MM.1S (cell line): ENCODE measurements at regions not wholly inside any gene's neighbourhood (a gene's known extent, or its start where the extent isn't known, plus 50 kb on each side); places are given as distances from the start of the nearest gene placed in this dataset.

Source experiments
- DNase-seq: peaks from one replicate; pipeline ENCODE4 v3.0.0-alpha.2; 2015
- H2AFZ ChIP-seq: fragments of 300-600 bp; sonication (generic); 2 replicates; pipeline ENCODE4 v1.6.0; 2016; ENCODE audit warnings: antibody characterized with exemption, low read length
- H3F3A ChIP-seq: fragments of 300-600 bp; sonication (generic); 2 replicates; pipeline ENCODE4 v1.6.1; 2016; ENCODE audit warnings: mild to moderate bottlenecking, antibody characterized with exemption, low read length, moderate library complexity, mixed read lengths; ENCODE audit not compliant: insufficient read depth
- H3K27ac ChIP-seq: fragments of 300-600 bp; sonication (generic); 2 replicates; pipeline ENCODE4 v1.5.1; 2016; ENCODE audit warnings: mild to moderate bottlenecking, low read length
- H3K27me3 ChIP-seq: fragments of 300-600 bp; sonication (generic); replicated peaks from 2 replicates; pipeline ENCODE4 v1.6.0; 2016; ENCODE audit warnings: low read length; ENCODE audit not compliant: insufficient read depth
- H3K36me3 ChIP-seq: fragments of 300-600 bp; sonication (generic); replicated peaks from 2 replicates; pipeline ENCODE4 v1.6.1; 2016; ENCODE audit warnings: mild to moderate bottlenecking, low read length, mixed read lengths; ENCODE audit not compliant: insufficient read depth
- H3K4me1 ChIP-seq: fragments of 300-600 bp; sonication (generic); 2 replicates; pipeline ENCODE4 v1.6.1; 2016; ENCODE audit warnings: low read length, mixed read lengths
- H3K4me2 ChIP-seq: fragments of 300-600 bp; sonication (generic); 2 replicates; pipeline ENCODE4 v1.6.0; 2016; ENCODE audit warnings: low read depth, low read length
- H3K4me3 ChIP-seq: fragments of 300-600 bp; sonication (generic); 2 replicates; pipeline ENCODE4 v1.5.1; 2016; ENCODE audit warnings: low read length, mixed read lengths
- H3K79me2 ChIP-seq: fragments of 300-600 bp; sonication (generic); 2 replicates; pipeline ENCODE4 v1.6.1; 2016; ENCODE audit warnings: mixed run types, low read length, mixed read lengths
- H3K9ac ChIP-seq: fragments of 300-600 bp; sonication (generic); 2 replicates; pipeline ENCODE4 v1.6.1; 2016; ENCODE audit warnings: low read length, mixed read lengths
- H3K9me2 ChIP-seq: fragments of 300-600 bp; sonication (generic); replicated peaks from 2 replicates; pipeline ENCODE4 v1.6.1; 2016; ENCODE audit warnings: mild to moderate bottlenecking, low read length, mixed read lengths; ENCODE audit not compliant: insufficient read depth
- H3K9me3 ChIP-seq: fragments of 300-600 bp; sonication (generic); replicated peaks from 2 replicates; pipeline ENCODE4 v1.6.1; 2016; ENCODE audit warnings: mild to moderate bottlenecking, low read length, mixed read lengths; ENCODE audit not compliant: insufficient read depth
- H4K20me1 ChIP-seq: fragments of 300-600 bp; sonication (generic); 2 replicates; pipeline ENCODE4 v1.6.1; 2016; ENCODE audit warnings: mild to moderate bottlenecking, low read length, moderate library complexity, mixed read lengths; ENCODE audit not compliant: insufficient read depth
- EZH2 ChIP-seq: fragments of 300-600 bp; sonication (generic); optimal IDR thresholded peaks from 2 replicates; pipeline ENCODE3; 2017; ENCODE audit warnings: low read depth, mild to moderate bottlenecking, antibody characterized with exemption, low read length, mixed read lengths
- EZH2phosphoT487 ChIP-seq: fragments of 300-600 bp; sonication (generic); IDR thresholded peaks from 2 replicates; pipeline ENCODE4 v1.6.1; 2018; ENCODE audit warnings: antibody characterized with exemption, low read length
- TF ChIP-seq, protein P1 (sequence below): fragments of 300-600 bp; sonication (generic); IDR thresholded peaks from 2 replicates; pipeline ENCODE4 v1.5.1; 2016; ENCODE audit warnings: antibody characterized with exemption, low read length, mixed read lengths

DNA sequence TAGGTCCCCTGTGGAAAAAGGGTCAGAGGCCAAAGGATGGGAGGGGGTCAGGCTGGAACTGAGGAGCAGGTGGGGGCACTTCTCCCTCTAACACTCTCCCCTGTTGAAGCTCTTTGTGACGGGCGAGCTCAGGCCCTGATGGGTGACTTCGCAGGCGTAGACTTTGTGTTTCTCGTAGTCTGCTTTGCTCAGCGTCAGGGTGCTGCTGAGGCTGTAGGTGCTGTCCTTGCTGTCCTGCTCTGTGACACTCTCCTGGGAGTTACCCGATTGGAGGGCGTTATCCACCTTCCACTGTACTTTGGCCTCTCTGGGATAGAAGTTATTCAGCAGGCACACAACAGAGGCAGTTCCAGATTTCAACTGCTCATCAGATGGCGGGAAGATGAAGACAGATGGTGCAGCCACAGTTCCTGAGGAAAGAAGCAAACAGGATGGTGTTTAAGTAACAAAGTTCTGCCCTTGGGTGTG, 165.8 kb downstream of the RPIA start:
- no peak for TF ChIP-seq EZH2phosphoT487
- TF ChIP-seq, protein P1, sequence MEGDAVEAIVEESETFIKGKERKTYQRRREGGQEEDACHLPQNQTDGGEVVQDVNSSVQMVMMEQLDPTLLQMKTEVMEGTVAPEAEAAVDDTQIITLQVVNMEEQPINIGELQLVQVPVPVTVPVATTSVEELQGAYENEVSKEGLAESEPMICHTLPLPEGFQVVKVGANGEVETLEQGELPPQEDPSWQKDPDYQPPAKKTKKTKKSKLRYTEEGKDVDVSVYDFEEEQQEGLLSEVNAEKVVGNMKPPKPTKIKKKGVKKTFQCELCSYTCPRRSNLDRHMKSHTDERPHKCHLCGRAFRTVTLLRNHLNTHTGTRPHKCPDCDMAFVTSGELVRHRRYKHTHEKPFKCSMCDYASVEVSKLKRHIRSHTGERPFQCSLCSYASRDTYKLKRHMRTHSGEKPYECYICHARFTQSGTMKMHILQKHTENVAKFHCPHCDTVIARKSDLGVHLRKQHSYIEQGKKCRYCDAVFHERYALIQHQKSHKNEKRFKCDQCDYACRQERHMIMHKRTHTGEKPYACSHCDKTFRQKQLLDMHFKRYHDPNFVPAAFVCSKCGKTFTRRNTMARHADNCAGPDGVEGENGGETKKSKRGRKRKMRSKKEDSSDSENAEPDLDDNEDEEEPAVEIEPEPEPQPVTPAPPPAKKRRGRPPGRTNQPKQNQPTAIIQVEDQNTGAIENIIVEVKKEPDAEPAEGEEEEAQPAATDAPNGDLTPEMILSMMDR, result no peak
- no peak for TF ChIP-seq EZH2
- H3K4me1 ChIP-seq, result no peaks in the 10 kb centered on the region
- no peaks in the 10 kb centered on the region for H3K27me3 ChIP-seq
- H3K4me2 ChIP-seq, result no peak overlapping the region
- no peaks in the 10 kb centered on the region for H3K9me3 ChIP-seq
- no peak overlapping the region for H3K27ac ChIP-seq
- no peaks in the 10 kb centered on the region for H3K36me3 ChIP-seq
- no peaks in the 10 kb centered on the region for H4K20me1 ChIP-seq
- no peaks in the 10 kb centered on the region for H3F3A ChIP-seq
- H2AFZ ChIP-seq, result no peak overlapping the region
- no peak overlapping the region for H3K4me3 ChIP-seq
- DNase-seq, result no peak
- H3K79me2 ChIP-seq, result no peaks in the 10 kb centered on the region
- H3K9ac ChIP-seq, result no peak overlapping the region
- H3K9me2 ChIP-seq, result no peaks in the 10 kb centered on the region

DNA sequence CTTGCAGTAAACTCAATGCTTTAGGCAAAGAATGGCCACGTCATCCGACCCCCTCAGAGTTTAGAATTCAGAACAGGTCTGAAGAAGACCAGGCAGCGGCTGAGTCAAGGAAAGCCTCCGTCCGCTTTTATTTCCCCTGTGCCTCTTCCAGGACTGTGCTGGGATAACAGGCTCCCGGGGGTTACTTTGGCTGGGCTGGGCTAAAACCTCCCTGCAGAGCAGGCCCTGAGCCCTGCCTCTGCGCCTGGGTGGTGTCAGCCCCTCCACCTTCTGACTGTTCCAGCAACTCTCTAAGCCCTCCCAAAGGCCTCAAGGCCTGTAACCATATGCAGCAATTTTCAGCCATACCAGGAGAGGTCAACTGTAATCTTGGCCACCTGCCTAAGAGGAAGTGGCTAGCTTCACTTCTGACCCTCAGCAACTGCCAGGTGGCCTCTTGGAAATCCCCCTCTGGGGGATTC, 166.5 kb downstream of the RPIA start:
- Histone ChIP-seq H3K79me2 (no peaks in the 10 kb centered on the region), H3K27me3 (no peaks in the 10 kb centered on the region), H3K9me3 (no peaks in the 10 kb centered on the region), H3K9me2 (no peaks in the 10 kb centered on the region), H4K20me1 (no peaks in the 10 kb centered on the region), H3K27ac (no peak overlapping the region), H3K4me3 (no peak overlapping the region), H3F3A (no peaks in the 10 kb centered on the region), H3K9ac (no peak overlapping the region), H3K4me1 (no peaks in the 10 kb centered on the region), H3K36me3 (no peaks in the 10 kb centered on the region), H3K4me2 (no peak overlapping the region), H2AFZ (no peak overlapping the region)
- no peak for DNase-seq
- TF ChIP-seq EZH2phosphoT487, result no peak

DNA sequence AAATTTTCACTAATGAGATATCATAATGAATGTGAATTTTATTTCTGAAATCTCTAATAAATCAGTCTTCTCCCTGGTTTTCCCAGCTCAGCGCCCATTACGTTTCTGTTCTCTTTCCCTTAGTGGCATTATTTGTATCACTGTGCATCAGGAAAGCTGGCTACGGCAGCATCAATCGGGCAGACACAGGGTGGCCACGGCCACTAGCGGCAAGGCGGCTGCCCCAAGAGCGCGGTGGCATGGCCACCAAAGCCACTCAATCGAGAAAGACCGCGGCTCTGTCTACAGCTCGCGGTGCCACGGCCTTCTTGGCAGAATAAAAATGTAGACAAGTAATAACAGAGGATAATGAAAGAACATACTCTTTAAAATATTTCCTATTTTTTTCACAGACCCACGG, 168.0 kb downstream of the RPIA start:
- H3K36me3 ChIP-seq, result no peaks in the 10 kb centered on the region
- no peak overlapping the region for H3K4me2 ChIP-seq
- H3K9ac ChIP-seq, result no peak overlapping the region
- no peak for TF ChIP-seq EZH2phosphoT487
- TF ChIP-seq, protein P1, result no peak
- no peak for TF ChIP-seq EZH2
- no peaks in the 10 kb centered on the region for H3F3A ChIP-seq
- H3K27ac ChIP-seq, result no peak overlapping the region
- H2AFZ ChIP-seq, result no peak overlapping the region
- H3K4me1 ChIP-seq, result 0 out of 2 replicates have a peak, but pooled peaks cover 1% of the 10 kb centered on the region
- H3K9me3 ChIP-seq, result no peaks in the 10 kb centered on the region
- no peak for DNase-seq
- H3K27me3 ChIP-seq, result no peaks in the 10 kb centered on the region
- H3K4me3 ChIP-seq, result no peak overlapping the region
- no peaks in the 10 kb centered on the region for H3K9me2 ChIP-seq
- no peaks in the 10 kb centered on the region for H3K79me2 ChIP-seq
- H4K20me1 ChIP-seq, result no peaks in the 10 kb centered on the region

DNA sequence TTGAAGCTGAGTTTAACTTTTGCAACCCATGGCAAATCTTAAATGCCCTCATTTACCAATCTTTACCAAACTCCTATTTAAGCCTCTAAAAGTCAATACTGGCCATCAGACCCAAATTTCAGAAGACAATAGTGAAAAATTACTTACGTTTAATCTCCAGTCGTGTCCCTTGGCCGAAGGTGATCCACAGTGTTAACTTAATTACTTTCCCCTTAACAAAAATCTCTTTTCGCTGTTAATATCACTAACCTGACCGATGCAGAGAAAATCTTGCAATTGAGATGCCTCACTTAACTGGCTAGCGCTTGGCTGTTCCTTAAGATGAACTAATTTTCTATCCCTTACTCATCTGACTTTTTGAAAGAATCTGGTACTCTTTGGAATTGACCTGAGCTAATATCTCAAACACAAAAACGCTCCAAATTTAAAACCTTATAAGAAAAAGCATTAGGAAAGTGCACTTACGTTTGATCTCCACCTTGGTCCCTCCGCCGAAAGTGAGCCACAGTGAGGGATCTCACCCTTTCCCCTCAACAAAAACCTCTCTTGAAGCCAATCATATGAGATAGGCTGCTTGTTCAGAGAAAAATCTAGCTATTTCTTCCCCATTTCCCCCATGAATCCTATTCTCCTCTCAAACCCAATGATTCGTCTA, 169.1 kb downstream of the RPIA start:
- Histone ChIP-seq H3K9ac (no peak overlapping the region), H3K4me1 (0 out of 2 replicates have a peak, but pooled peaks cover 5% of the 10 kb centered on the region), H3F3A (peaks cover 1% of the 10 kb centered on the region), H3K79me2 (no peaks in the 10 kb centered on the region), H3K36me3 (no peaks in the 10 kb centered on the region), H3K9me3 (no peaks in the 10 kb centered on the region), H3K9me2 (no peaks in the 10 kb centered on the region), H3K27me3 (no peaks in the 10 kb centered on the region), H3K4me2 (no peak overlapping the region), H4K20me1 (no peaks in the 10 kb centered on the region), H3K27ac (no peak overlapping the region), H2AFZ (no peak overlapping the region), H3K4me3 (no peak overlapping the region)
- TF ChIP-seq EZH2phosphoT487 (no peak), EZH2 (no peak)
- TF ChIP-seq, protein P1, result no peak
- no peak for DNase-seq
